SK-N-SH (cell line): ENCODE measurements at regions not wholly inside any gene's neighbourhood (a gene's known extent, or its start where the extent isn't known, plus 50 kb on each side); places are given as distances from the start of the nearest gene placed in this dataset.

ENCODE experiments used
- CTCF ChIA-PET: fragments of 300-600, 350-600 bp; formaldehyde crosslinking; extraction: SDS; loops from one replicate; lab custom pipeline; 2021; lab: Yijun Ruan, JAX
- POLR2A ChIA-PET: fragments of 350-600 bp; sonication (Branson Sonifier 250); formaldehyde crosslinking; extraction: SDS; loops from one replicate; lab custom pipeline; 2020; ENCODE audit warnings: antibody characterized with exemption, inconsistent platforms; lab: Yijun Ruan, JAX
- DNase-seq: peaks from one replicate; pipeline ENCODE4 v3.0.0; 2012
- H2AFZ ChIP-seq: fragments of 200-600 bp; sonication (generic); 2 replicates; pipeline ENCODE4 v1.8.1; 2016; ENCODE audit warnings: antibody characterized with exemption, mild to moderate bottlenecking, low read depth
- H3F3A ChIP-seq: fragments of 200-600 bp; sonication (generic); replicated peaks from 2 replicates; pipeline ENCODE3; 2016; ENCODE audit warnings: antibody characterized with exemption, mild to moderate bottlenecking; ENCODE audit not compliant: insufficient read depth
- H3K27ac ChIP-seq, 2 experiments: fragments of 200-500 bp in 1 of 2; fragments of 200-600 bp in 1 of 2; sonication (Bioruptor generic) in 1 of 2; sonication (generic), shearing (Covaris generic) in 1 of 2; 2 replicates each; pipeline versions ENCODE4 v1.5.1 to v1.6.1; 2014 to 2016; ENCODE audit warnings: low read depth in 2 of 2, inconsistent platforms in 1 of 2, low read length in 1 of 2, mild to moderate bottlenecking in 1 of 2, mixed read lengths in 1 of 2
- H3K27me3 ChIP-seq: fragments of 200-600 bp; sonication (generic), shearing (Covaris generic); 2 replicates; pipeline ENCODE4 v1.6.1; 2016; ENCODE audit warnings: mixed run types; ENCODE audit not compliant: insufficient read depth
- H3K36me3 ChIP-seq, 2 experiments: fragments of 200-500 bp in 1 of 2; fragments of 200-600 bp in 1 of 2; sonication (Bioruptor generic) in 1 of 2; sonication (generic) in 1 of 2; replicated peaks in 1 of 2; 2 replicates each; pipeline versions ENCODE3 to v1.5.1; 2014 to 2016; ENCODE audit warnings: low read length in 1 of 2, mild to moderate bottlenecking in 1 of 2; ENCODE audit not compliant: insufficient read depth in 2 of 2, control insufficient read depth in 1 of 2
- H3K4me1 ChIP-seq, 2 experiments: fragments of 200-500 bp in 1 of 2; fragments of 200-600 bp in 1 of 2; sonication (Bioruptor generic) in 1 of 2; sonication (generic), shearing (Covaris generic) in 1 of 2; 2 replicates each; pipeline versions ENCODE4 v1.5.1 to v1.6.1; 2014 to 2016; ENCODE audit warnings: low read depth in 1 of 2, low read length in 1 of 2, mixed run types in 1 of 2; ENCODE audit not compliant: insufficient read depth in 2 of 2, control insufficient read depth in 1 of 2
- H3K4me2 ChIP-seq: fragments of 200-600 bp; sonication (generic), shearing (Covaris generic); 2 replicates; pipeline ENCODE4 v1.6.1; 2017; ENCODE audit warnings: mixed run types
- H3K4me3 ChIP-seq, 2 experiments: fragments of 200-500 bp in 1 of 2; fragments of 200-600 bp in 1 of 2; sonication (Bioruptor generic) in 1 of 2; sonication (generic), shearing (Covaris generic) in 1 of 2; 2 replicates each; pipeline versions ENCODE4 v1.5.1 to v1.8.1; 2014 to 2016; ENCODE audit warnings: low read depth in 2 of 2, inconsistent platforms in 1 of 2, low read length in 1 of 2, mild to moderate bottlenecking in 1 of 2, mixed read lengths in 1 of 2, moderate library complexity in 1 of 2
- H3K79me2 ChIP-seq: fragments of 200-600 bp; sonication (generic); 2 replicates; pipeline ENCODE4 v1.8.1; 2017; ENCODE audit warnings: mild to moderate bottlenecking; ENCODE audit not compliant: insufficient read depth
- H3K9ac ChIP-seq: fragments of 200-600 bp; sonication (generic); 2 replicates; pipeline ENCODE4 v1.6.1; 2017; ENCODE audit warnings: mixed run types
- H3K9me2 ChIP-seq: fragments of 200-600 bp; sonication (generic); 2 replicates; pipeline ENCODE4 v1.6.1; 2017; ENCODE audit warnings: mixed run types
- H3K9me3 ChIP-seq: fragments of 200-600 bp; sonication (generic); 2 replicates; pipeline ENCODE4 v1.6.1; 2017; ENCODE audit warnings: mixed run types, mild to moderate bottlenecking, moderate library complexity
- H4K20me1 ChIP-seq: fragments of 200-600 bp; sonication (generic); 2 replicates; pipeline ENCODE4 v1.6.1; 2017; ENCODE audit warnings: mild to moderate bottlenecking, mixed run types; ENCODE audit not compliant: insufficient read depth
- CTCF ChIP-seq: fragments of 200-600 bp; sonication (generic); IDR thresholded peaks from 2 replicates; pipeline ENCODE4 v1.6.1; 2017; ENCODE audit warnings: antibody characterized with exemption, mild to moderate bottlenecking, moderate library complexity
- EP300 ChIP-seq, 2 experiments: IDR thresholded peaks; 2 replicates each; pipeline versions ENCODE4 v1.4.0 to v1.6.1; 2012; ENCODE audit warnings: borderline replicate concordance in 1 of 2, low read depth in 1 of 2, low read length in 1 of 2
- FOXJ3 ChIP-seq: sonication (generic); formaldehyde crosslinking; IDR thresholded peaks from 2 replicates; pipeline ENCODE4 v1.5.1; 2020; ENCODE audit warnings: mild to moderate bottlenecking, missing genetic modification reagents
- FOXM1 ChIP-seq: IDR thresholded peaks from 2 replicates; pipeline ENCODE4 v1.4.0; 2012; ENCODE audit warnings: low read depth, mild to moderate bottlenecking
- GABPA ChIP-seq: IDR thresholded peaks from 2 replicates; pipeline ENCODE4 v1.4.0; 2012; ENCODE audit warnings: low read depth, mild to moderate bottlenecking
- GATA2 ChIP-seq: sonication (generic); formaldehyde crosslinking; IDR thresholded peaks from 2 replicates; pipeline ENCODE4 v1.5.0; 2020; ENCODE audit warnings: mild to moderate bottlenecking, missing genetic modification reagents
- JUND ChIP-seq: IDR thresholded peaks from 2 replicates; pipeline ENCODE4 v1.4.0; 2012
- MXI1 ChIP-seq: IDR thresholded peaks from 2 replicates; pipeline ENCODE4 v1.6.1; 2012; ENCODE audit warnings: mild to moderate bottlenecking, low read depth, low read length, improper control_type of control experiment
- NRF1 ChIP-seq: IDR thresholded peaks from 2 replicates; pipeline ENCODE4 v1.6.1; 2012; ENCODE audit warnings: low read depth, mild to moderate bottlenecking, low read length
- RCOR1 ChIP-seq: fragments of 150-350 bp; IDR thresholded peaks from 2 replicates; pipeline ENCODE4 v1.6.1; 2017; ENCODE audit warnings: antibody characterized with exemption, low read length
- REST ChIP-seq: IDR thresholded peaks from 2 replicates; pipeline ENCODE4 v1.6.1; 2012; ENCODE audit warnings: mild to moderate bottlenecking, low read depth, low read length, moderate library complexity
- RFX5 ChIP-seq: IDR thresholded peaks from 2 replicates; pipeline ENCODE4 v1.6.1; 2012; ENCODE audit warnings: mild to moderate bottlenecking, improper control_type of control experiment, low read length
- WGBS: methylation state at CpG from one replicate; pipeline ENCODE4 v1.1.6; 2017; ENCODE audit warnings: low lambda C conversion rate; 5-methylcytosine and 5-hydroxymethylcytosine counted together
- TF ChIP-seq, protein P1 (sequence below): IDR thresholded peaks from 2 replicates; pipeline ENCODE4 v1.4.0; 2012; ENCODE audit warnings: low read depth, borderline replicate concordance
- TF ChIP-seq, protein P2 (sequence below): IDR thresholded peaks from 2 replicates; pipeline ENCODE4; 2012

GRCh38 chr16:54405478-54405877 lies 118.9 kb upstream of the IRX3 start:
- Histone ChIP-seq H3K4me1 (peaks cover 0 to 20% of the 10 kb centered on the region in 2 experiments; a peak in 1 of 4 replicates), H4K20me1 (no peaks in the 10 kb centered on the region), H3K27me3 (no peaks in the 10 kb centered on the region), H3K36me3 (no peaks in the 10 kb centered on the region), H3K27ac (no peak overlapping the region), H3K9me3 (no peaks in the 10 kb centered on the region), H3K9me2 (no peaks in the 10 kb centered on the region), H3K4me2 (no peak overlapping the region), H3F3A (no peaks in the 10 kb centered on the region), H3K79me2 (no peaks in the 10 kb centered on the region), H2AFZ (no peak overlapping the region), H3K9ac (no peak overlapping the region), H3K4me3 (no peak overlapping the region)
- POLR2A ChIA-PET = no interaction called here
- 53% methylated on average over 2 of the region's 5 CpGs for WGBS
- TF ChIP-seq, protein P1, sequence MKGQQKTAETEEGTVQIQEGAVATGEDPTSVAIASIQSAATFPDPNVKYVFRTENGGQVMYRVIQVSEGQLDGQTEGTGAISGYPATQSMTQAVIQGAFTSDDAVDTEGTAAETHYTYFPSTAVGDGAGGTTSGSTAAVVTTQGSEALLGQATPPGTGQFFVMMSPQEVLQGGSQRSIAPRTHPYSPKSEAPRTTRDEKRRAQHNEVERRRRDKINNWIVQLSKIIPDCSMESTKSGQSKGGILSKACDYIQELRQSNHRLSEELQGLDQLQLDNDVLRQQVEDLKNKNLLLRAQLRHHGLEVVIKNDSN = no peak
- no peak for TF ChIP-seq MXI1
- no peak for TF ChIP-seq RCOR1
- TF ChIP-seq FOXJ3 (CRISPR knock-in tag) = no peak
- TF ChIP-seq, protein P2, sequence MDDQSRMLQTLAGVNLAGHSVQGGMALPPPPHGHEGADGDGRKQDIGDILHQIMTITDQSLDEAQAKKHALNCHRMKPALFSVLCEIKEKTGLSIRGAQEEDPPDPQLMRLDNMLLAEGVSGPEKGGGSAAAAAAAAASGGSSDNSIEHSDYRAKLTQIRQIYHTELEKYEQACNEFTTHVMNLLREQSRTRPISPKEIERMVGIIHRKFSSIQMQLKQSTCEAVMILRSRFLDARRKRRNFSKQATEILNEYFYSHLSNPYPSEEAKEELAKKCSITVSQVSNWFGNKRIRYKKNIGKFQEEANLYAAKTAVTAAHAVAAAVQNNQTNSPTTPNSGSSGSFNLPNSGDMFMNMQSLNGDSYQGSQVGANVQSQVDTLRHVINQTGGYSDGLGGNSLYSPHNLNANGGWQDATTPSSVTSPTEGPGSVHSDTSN = no peak
- no peak for TF ChIP-seq REST
- no peak for TF ChIP-seq EP300 (IDR thresholded peaks at IDR 0.05; ENCODE audit: borderline replicate concordance in 1 of 2, low read depth in 1 of 2, low read length in 1 of 2)
- TF ChIP-seq CTCF = no peak
- no peak for TF ChIP-seq FOXM1
- CTCF ChIA-PET = interaction anchor here (1.0 kb wide), 1 partner anchor 21 kb away, joined by 3 read pairs; no protein-coding TSS in a partner anchor
- DNase-seq = no peak

DNA sequence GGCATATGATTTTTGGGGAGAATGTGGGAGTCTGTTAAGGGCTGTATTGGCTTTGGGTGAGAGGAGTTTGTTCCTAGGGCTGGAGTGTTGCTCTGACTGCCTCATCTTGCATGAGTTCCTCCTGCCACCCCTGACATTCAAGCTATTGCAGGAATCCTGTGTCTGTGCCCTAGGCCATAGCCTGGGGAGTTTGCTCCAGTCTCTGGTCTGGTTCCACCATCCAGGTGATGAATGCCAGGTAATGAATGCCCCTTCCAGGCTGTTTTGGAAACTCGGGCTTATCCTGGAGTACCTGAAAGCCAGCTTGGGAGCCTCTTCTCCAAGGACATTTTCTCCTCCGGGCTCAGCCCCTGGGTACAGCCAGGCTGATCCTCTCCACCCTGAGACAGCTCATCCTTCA lies 117.0 kb upstream of the IRX3 start:
- H3K4me1 ChIP-seq = peaks cover 0 to 20% of the 10 kb centered on the region in 2 experiments; a peak in 1 of 4 replicates
- no peaks in the 10 kb centered on the region for H3K9me3 ChIP-seq
- no peaks in the 10 kb centered on the region for H3K79me2 ChIP-seq
- H3K27me3 ChIP-seq = no peaks in the 10 kb centered on the region
- no peaks in the 10 kb centered on the region for H3F3A ChIP-seq
- no peaks in the 10 kb centered on the region for H3K36me3 ChIP-seq
- CTCF ChIA-PET = no interaction called here
- no peak overlapping the region for H3K4me3 ChIP-seq
- no peak overlapping the region for H2AFZ ChIP-seq
- H3K9me2 ChIP-seq = no peaks in the 10 kb centered on the region
- H3K4me2 ChIP-seq = no peak overlapping the region
- H4K20me1 ChIP-seq = no peaks in the 10 kb centered on the region
- H3K27ac ChIP-seq = no peak overlapping the region
- TF ChIP-seq RFX5 (no peak), JUND (no peak), NRF1 (no peak), GABPA (no peak), GATA2 (CRISPR knock-in tag) (no peak)
- no peak overlapping the region for H3K9ac ChIP-seq
- WGBS = 57% methylated on average over 2 of the region's 2 CpGs
- no peak for DNase-seq
- POLR2A ChIA-PET = no interaction called here
